IMR-90 (cell line): ENCODE measurements at regions not wholly inside any gene's neighbourhood (a gene's known extent, or its start where the extent isn't known, plus 50 kb on each side); places are given as distances from the start of the nearest gene placed in this dataset.
"Not testable (repeated sequence)": the region's sequence is repeated elsewhere in the genome, so short reads cannot be mapped to it uniquely, and the experiment has no call there.

Source experiments
- CEBPB ChIP-seq: IDR thresholded peaks from 2 replicates; pipeline ENCODE4 v1.6.1; 2012; ENCODE audit warnings: low read depth, low read length, improper control_type of control experiment
- CTCF ChIP-seq: conservative IDR thresholded peaks from 2 replicates; pipeline ENCODE4 v1.5.1; 2012; ENCODE audit warnings: mild to moderate bottlenecking, low read depth, low read length, improper control_type of control experiment
- MXI1 ChIP-seq: IDR thresholded peaks from 2 replicates; pipeline ENCODE4 v1.6.1; 2012; ENCODE audit warnings: low read depth, mild to moderate bottlenecking, low read length, moderate library complexity, borderline replicate concordance
- RAD21 ChIP-seq: IDR thresholded peaks from 2 replicates; pipeline ENCODE4 v1.6.1; 2012; ENCODE audit warnings: low read length, improper control_type of control experiment
- SMC3 ChIP-seq: fragments of 150-350 bp; IDR thresholded peaks from 2 replicates; pipeline ENCODE4 v1.6.1; 2016; ENCODE audit warnings: low read depth, mild to moderate bottlenecking, antibody characterized with exemption, low read length, moderate library complexity

GRCh38 chr22:19662049-19662684, 52.1 kb upstream of the SEPTIN5 start:
- not testable (repeated sequence) for TF ChIP-seq CTCF, RAD21, MXI1, SMC3, CEBPB
